Hindlimb muscle (tissue), 1 donor: ENCODE measurements at regions not wholly inside any gene's neighbourhood (a gene's known extent, or its start where the extent isn't known, plus 50 kb on each side); places are given as distances from the start of the nearest gene placed in this dataset.

Experiments used
- DNase-seq: peaks from one replicate; pipeline ENCODE4 v3.0.0-alpha.2; 2013

DNA sequence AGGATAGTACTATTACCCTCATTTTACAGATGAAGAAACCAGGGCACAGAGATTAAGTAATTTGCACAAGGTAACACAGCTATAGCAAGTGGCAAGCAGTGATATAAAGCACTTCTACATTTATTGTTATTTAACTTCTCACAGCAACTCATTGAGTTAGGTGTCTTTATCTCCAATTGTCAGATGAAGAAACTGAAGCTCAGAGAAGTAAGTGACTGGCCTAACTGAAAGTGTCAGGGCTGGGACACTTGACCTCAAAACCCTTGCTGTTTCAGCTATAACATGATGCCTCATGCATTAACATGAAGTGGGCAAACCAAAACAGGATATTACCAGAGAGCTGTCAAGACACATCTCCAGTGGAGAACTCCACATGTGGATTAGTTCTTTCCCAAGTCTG, 65.8 kb upstream of the LEKR1 start:
- no peak for DNase-seq

- DNase-seq, result no peak
Observed at GRCh38 chr3:156761007-156761406, 65.1 kb upstream of the LEKR1 start.

DNA sequence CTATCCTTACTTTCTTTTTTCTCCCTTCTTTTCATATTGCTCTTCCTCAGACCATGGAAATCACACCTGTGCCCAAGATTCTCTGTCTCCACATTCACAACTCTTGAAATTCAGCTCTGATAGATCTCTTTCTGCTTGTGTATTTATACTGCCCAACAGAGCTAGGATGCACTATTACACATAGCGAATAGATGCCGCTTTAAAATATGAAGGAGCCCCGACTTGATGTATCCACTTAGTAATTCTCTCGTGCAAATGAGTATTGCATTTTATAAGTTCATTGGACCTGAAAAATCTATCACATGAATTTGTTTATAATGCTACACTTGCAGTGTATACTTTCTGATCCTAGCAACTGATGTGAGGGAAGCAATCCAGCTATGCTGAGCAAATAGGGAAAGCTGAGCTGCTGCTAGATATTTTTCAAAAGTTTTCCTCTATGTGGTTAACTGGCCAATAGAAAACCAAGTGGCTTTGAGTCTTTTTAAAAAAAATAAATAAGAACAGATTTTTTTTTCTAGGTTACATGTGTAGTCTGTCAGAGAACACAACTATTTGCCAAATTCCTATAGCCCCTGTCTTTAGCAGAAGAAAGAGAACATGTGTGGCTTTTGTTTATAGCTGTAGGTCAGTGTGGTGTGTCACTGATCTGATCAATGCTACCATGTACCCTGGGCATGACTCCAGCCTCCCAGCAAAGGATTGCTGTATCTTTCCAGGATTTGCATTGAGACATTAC, 64.3 kb upstream of the LEKR1 start:
- no peak for DNase-seq

- DNase-seq, result peak; percentile 72
Observed at GRCh38 chr3:156762631-156763185, 63.4 kb upstream of the LEKR1 start.

DNA sequence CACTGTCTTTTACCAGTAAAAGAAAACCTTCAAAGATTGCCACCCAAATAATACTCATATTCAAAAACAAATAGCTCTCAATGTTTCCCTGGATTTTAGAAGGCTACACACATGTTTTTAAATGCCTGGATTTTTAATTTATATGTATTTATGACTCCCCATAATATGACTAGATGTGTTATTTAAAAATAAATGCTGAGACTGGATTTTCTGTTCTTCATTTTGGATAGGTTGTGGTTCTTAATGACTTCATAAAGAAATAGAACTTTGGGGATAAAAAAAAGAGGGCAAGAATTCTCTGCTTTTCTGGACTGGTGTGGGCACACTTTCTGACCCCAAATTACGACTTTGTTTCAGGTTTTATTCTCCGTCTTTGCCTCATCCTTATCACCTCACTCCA, 62.8 kb upstream of the LEKR1 start:
- no peak for DNase-seq

DNA sequence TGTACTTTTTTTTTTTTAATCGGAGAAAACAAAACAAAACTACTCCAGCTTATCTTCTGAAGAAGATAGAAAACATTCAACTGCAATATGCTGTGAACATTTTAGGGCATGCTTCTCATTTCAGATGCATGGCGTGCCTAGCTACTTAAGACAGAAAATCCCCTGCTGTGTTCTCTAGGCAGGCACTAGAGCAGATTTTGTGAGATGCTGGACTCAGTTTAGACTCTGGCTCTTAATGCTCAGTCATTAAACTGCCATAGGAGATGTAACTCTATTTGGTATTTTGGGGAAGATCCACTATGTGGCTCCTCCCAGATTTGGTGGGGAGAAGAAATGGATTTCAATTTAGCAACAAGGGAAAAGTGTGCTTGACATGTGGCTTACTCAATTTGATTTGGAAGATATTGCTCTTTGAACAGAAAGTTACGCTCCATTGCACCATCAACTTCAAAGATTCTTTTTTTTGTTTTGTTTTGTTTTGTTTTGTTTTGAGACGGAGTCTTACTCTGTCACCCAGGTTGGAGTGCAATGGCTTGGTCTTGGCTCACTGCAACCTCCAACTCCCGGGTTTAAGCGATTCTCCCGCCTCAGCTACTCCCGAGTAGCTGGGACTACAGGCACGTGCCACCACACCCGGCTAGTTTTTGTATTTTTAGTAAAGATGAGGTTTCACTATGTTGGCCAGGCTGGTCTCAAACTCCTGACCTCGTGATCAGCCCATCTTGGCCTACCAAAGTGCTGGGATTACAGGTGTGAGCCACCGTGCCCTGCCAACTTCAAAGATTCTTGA, 62.0 kb upstream of the LEKR1 start:
- DNase-seq, result no peak

- no peak for DNase-seq
Observed at GRCh38 chr3:156764751-156765150, 61.4 kb upstream of the LEKR1 start.

GRCh38 chr3:156768390-156768789, 57.8 kb upstream of the LEKR1 start:
- DNase-seq, result no peak

DNA sequence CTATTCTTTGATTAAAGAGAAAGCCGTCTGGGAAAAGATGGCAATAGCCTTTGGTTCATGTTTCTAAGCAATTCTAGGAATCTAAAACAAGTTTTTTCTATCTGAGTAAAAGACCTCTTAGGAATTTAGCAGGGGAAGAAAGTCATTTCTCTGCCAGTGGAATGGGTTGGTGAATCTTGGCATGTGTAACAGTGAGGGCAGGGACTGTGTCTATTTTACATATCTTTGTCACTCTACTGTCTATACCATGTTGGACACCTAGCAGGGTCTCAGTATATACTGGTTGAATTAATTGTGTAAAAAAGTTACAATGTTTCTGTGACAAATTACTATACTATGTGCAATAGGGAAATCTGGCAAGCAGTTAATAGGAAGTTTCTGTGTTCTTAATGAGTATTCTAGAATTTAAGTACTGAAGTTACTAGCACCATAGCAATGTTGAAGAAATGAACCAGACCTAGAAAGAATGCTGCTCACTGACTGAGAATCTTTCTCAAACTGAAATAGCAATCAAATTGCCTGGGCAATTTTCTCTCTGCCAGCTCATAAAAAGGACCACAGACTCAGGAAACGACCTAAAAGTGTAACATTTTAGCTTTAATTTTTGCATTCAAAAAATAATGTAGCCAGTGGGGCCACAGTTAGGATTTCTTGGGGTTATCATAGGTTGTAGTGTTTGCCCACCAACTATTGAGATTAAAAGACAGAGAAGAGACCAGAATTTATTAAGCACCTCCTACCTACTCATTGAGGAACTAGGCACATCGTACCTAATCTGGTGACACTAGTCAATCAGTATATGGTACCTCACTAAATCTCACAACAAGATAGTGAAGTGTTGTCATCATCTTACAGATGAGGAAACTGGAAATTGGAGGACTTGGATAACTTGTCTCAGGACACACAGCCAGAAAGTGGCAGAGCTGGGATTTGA, 56.2 kb upstream of the LEKR1 start:
- no peak for DNase-seq

DNA sequence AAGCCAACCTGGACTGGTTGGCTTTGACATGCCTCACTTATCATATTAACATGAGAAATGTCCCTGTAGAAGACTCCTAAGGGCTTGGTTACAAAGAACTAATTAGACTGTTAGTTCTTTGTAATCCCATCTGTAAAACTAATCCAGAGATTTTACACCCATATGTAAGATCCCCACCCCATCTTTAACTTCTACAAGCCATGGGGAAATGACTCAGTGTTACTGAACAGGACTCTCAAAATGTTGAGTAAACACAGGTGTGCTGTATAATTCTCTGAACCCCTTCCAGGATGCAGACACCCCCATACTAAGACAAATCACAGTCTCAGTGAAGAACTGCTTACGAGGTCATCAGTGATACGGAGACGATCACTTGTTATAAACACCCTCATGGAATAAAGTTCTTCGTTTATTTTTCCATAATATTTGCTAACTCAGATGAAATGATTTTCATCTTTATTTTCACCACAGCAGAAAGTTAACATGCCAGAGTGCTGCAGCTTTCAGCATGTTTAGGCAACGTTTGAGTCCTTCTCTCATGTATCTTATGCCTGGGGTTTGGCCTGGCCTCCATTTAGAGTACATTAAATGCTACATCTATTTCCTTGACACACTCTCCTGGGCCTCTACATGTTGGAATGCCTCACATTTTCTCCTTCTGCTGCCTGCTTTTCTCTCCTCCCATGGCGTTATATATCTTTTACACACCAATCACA, 55.3 kb upstream of the LEKR1 start:
- DNase-seq, result no peak

DNA sequence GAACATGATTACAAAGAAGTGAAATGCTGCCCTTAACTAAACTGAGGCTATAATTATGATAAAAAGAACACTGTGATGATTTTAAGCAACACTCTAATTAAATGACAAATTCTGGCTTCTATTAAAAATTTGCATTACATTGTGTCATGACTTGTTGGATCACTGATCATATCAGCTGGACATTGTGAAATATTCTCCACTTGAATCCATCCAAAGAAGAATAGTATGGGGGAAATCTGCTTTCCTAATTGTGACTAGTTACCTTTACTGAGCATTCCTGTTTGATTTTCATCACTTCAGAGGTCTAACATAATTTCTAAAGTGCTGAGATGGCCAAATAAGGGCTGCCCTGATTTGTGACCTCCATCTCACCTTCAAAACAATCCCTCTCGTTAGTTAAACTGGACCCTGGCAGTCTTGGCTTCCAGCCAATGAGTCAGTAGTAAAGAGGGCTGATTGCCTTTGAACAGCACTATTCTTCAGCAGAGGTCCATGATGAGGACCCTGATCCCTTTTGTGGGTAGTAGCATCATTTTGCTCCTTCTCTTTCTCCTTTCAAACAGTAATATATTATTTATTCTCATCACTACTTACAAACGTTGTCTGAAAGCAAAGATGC, 53.5 kb upstream of the LEKR1 start:
- no peak for DNase-seq

DNA sequence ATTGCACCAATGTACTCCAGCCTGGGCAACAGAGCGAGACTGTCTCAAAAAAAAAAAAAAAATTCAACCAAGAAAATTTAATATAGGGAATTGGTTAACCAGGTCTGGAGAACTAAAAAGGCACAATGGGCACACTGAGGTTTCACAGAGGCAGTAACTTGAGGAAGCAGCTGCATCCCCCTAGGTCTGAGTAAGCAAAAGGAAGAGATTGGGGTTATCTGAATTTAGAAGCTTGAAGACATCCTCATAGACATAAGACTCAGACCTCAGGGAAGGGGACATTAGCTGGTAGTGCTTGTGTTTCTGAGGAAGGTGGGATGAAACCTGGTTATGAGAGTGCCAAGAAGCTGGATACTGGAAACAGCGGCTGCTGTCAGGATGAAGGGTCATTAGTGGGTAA, 50.1 kb upstream of the LEKR1 start:
- DNase-seq, result no peak
